ENCODE measurements at regions not wholly inside any gene's neighbourhood (a gene's known extent, or its start where the extent isn't known, plus 50 kb on each side); places are given as distances from the start of the nearest gene placed in this dataset.

DNA sequence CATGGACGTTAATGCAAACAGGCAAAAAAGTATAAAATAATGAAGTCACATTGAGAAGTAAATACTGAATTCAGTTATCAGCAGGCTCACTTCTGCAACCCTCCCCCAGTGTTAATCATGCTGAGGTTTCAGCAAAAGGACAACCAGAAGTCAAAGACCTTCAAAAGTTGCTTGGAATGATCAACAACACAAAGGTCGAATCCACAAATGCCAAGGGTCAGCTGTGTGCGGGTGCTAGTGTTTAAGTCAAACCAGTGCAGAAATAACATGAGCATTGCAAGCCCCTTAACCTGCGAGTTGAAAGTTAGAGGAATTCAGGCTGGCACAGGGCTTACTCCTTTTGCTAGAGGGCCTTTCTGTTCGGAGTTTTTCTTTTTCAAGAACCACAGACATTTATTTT is 436.7 kb upstream of the SEL1L start:
- no peak for DNase-seq (ENCODE audit: low read depth)
- H3K4me3 ChIP-seq (ENCODE audit: low read depth, low read length), result no peak overlapping the region
- TF ChIP-seq, protein P1, sequence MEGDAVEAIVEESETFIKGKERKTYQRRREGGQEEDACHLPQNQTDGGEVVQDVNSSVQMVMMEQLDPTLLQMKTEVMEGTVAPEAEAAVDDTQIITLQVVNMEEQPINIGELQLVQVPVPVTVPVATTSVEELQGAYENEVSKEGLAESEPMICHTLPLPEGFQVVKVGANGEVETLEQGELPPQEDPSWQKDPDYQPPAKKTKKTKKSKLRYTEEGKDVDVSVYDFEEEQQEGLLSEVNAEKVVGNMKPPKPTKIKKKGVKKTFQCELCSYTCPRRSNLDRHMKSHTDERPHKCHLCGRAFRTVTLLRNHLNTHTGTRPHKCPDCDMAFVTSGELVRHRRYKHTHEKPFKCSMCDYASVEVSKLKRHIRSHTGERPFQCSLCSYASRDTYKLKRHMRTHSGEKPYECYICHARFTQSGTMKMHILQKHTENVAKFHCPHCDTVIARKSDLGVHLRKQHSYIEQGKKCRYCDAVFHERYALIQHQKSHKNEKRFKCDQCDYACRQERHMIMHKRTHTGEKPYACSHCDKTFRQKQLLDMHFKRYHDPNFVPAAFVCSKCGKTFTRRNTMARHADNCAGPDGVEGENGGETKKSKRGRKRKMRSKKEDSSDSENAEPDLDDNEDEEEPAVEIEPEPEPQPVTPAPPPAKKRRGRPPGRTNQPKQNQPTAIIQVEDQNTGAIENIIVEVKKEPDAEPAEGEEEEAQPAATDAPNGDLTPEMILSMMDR (IDR thresholded peaks at IDR 0.05; ENCODE audit: control insufficient read depth, extremely low read depth, insufficient read depth), result no peak

DNA sequence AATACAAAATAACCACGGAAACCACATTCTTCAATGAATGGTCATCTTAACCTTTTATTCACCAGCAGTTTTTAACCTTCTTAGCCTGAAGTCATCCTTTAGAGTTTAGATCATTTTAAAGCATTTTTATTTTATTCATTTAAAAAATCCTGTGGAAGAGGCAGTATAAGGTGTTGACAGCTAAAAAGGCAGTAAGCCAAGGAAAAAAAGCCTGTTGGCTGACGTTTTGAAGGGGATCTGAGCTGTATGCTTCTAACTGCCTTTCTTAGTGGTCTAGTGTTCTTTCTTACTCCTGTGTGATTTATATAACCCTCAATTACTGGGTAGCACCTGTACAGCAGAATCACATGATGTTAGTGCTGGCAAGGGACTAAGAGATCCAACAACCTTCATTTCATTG is 438.3 kb upstream of the SEL1L start:
- H3K4me3 ChIP-seq (ENCODE audit: low read depth, low read length), result no peak overlapping the region
- no peak for DNase-seq (ENCODE audit: low read depth)
- TF ChIP-seq, protein P1 (IDR thresholded peaks at IDR 0.05; ENCODE audit: control insufficient read depth, extremely low read depth, insufficient read depth), result no peak

DNA sequence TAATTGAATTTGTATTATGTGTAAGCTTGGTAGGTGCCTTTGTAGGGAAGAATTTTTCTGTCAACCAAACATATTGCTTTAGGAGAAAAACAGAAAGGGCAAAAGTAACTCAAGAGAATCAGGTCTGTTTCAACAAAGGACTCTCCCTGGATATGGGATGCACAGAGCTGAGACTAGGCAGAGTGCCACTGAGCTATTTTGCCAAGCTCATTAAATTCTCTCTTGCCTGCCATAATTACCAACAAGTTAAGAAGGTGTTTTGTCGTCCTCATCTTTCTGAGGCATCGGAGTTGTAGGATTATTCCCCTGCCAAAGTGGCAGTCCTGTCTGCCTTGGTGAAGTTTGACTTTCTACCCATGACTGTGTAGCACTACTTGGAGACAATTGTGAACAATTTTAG is 438.9 kb upstream of the SEL1L start:
- H3K4me3 ChIP-seq (ENCODE audit: low read depth, low read length), result no peak overlapping the region
- TF ChIP-seq, protein P1 (IDR thresholded peaks at IDR 0.05; ENCODE audit: control insufficient read depth, extremely low read depth, insufficient read depth), result no peak
- no peak for DNase-seq (ENCODE audit: low read depth)

DNA sequence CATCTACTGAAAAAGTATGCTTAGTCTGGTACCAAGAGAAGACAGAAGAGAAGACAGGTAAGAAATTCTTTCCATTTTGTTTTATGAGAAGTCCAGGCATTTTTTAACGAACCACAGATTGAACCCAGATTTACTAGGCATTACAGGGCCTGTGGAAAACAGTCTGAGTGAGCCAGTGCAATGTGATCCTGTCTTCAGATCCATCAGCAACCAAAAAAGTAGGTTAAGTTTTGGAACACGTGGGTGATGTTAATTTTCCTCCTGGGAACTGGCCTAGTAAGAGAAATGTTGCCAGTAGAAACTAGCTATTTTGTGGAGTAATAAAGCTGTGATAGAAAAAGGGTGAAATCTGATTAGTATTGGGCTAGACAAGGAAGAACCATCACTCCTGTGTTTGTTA is 440.9 kb upstream of the SEL1L start:
- H3K4me3 ChIP-seq (ENCODE audit: low read depth, low read length), result no peak overlapping the region
- no peak for DNase-seq (ENCODE audit: low read depth)
- TF ChIP-seq, protein P1 (IDR thresholded peaks at IDR 0.05; ENCODE audit: control insufficient read depth, extremely low read depth, insufficient read depth), result no peak

DNA sequence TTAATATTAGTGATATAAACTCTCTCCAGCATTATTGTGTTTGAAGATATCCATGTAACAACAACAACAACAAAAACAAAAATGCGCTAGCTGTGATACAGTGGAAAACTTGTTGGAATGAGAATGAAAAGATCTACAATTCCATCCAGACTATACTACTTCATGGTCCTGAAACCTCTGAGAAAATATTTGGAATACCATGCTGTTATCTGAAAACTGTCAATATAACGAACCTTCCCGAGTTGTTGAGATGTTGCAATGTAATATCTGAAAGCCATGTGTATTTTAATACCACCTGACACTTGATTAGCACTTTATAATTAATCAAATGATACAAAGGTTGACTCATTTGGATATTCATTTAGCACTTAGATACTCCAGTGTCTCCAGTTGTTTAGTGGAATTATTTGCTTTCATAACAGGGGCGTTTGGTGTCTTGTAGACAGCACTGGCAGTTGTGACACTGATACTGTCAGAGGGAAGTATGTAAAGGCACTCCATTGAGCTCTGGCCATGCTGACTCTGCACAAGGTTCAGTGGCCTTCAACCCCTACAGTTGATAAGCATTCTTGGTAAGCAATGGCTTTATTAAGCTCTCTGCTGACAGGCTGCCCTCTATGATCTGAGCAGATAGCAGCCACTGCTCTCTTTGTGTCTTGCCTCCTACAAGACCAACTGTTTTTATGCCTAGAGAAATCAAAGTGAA is 447.1 kb upstream of the SEL1L start:
- H3K4me3 ChIP-seq (ENCODE audit: low read depth, low read length), result no peak overlapping the region
- TF ChIP-seq, protein P1 (IDR thresholded peaks at IDR 0.05; ENCODE audit: control insufficient read depth, extremely low read depth, insufficient read depth), result no peak
- DNase-seq (ENCODE audit: low read depth), result no peak

DNA sequence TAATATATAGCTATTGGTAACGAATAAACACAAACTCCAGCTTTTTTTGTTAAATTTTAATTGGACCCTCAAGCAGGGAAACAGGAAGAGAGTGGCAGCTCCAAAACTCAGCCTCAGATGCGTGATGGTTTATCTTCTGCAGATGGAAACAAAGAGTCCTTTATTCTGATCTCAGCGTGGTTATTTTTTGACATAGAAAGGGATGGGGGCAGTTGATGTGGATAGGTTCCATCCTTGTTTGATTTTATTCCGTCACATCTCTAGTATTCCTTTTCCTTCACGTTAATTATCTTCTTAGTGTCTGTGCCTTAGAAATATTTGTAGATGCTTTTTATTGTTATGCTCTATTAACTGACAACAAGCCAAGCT is 447.6 kb upstream of the SEL1L start:
- no peak overlapping the region for H3K4me3 ChIP-seq (ENCODE audit: low read depth, low read length)
- DNase-seq (ENCODE audit: low read depth), result no peak
- TF ChIP-seq, protein P1 (IDR thresholded peaks at IDR 0.05; ENCODE audit: control insufficient read depth, extremely low read depth, insufficient read depth), result no peak

DNA sequence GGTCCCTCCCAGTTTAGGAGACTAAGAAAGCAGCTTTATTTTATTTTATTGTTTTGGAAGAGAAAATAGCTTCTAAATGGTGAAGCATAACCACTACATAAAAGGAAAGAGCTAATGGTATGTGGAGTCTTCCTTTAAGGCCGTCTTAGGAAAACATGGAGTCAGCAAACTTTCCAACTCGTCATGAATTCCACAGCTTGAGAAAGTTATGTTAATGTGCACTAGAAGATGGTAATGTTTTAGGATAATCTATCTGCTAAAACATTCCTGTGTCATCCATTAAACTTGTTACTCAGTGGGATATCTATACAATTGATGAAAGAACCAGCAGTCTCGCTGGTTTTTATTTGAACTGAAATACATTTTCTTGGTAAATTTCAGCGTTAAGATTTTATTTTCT is 448.4 kb upstream of the SEL1L start:
- H3K4me3 ChIP-seq (ENCODE audit: low read depth, low read length), result no peak overlapping the region
- no peak for DNase-seq (ENCODE audit: low read depth)
- TF ChIP-seq, protein P1 (IDR thresholded peaks at IDR 0.05; ENCODE audit: control insufficient read depth, extremely low read depth, insufficient read depth), result no peak

Data from LNCaP clone FGC (cell line).